GM18519 (cell line): ENCODE measurements at regions not wholly inside any gene's neighbourhood (a gene's known extent, or its start where the extent isn't known, plus 50 kb on each side); places are given as distances from the start of the nearest gene placed in this dataset.
"Not testable (repeated sequence)": the region's sequence is repeated elsewhere in the genome, so short reads cannot be mapped to it uniquely, and the experiment has no call there.

Source experiments
- ATAC-seq: cut with Tn5 transposase; IDR thresholded peaks from one replicate; pipeline ENCODE4 v1.9.1; 2021; ENCODE audit warnings: mild to moderate bottlenecking, moderate library complexity; ENCODE audit not compliant: unreplicated experiment, low FRiP score

- ATAC-seq, result no peak
Measured at GRCh38 chr20:48448666-48449600, 378.9 kb downstream of the PREX1 start.

- no peak for ATAC-seq
Measured at GRCh38 chr20:48447456-48447855, 380.3 kb downstream of the PREX1 start.

GRCh38 chr20:48445827-48446226 lies 382.0 kb downstream of the PREX1 start:
- no peak for ATAC-seq

GRCh38 chr20:48444249-48444648 lies 383.6 kb downstream of the PREX1 start:
- no peak for ATAC-seq

GRCh38 chr20:48440916-48441315 lies 386.9 kb downstream of the PREX1 start:
- ATAC-seq, result no peak

- ATAC-seq, result not testable (repeated sequence)
Measured at GRCh38 chr20:48440261-48440660, 387.5 kb downstream of the PREX1 start.

- ATAC-seq, result no peak
Measured at GRCh38 chr20:48437146-48437545, 390.7 kb downstream of the PREX1 start.

- not testable (repeated sequence) for ATAC-seq
Measured at GRCh38 chr20:48436609-48437008, 391.2 kb downstream of the PREX1 start.

GRCh38 chr20:48433178-48433577 lies 394.6 kb downstream of the PREX1 start:
- no peak for ATAC-seq

GRCh38 chr20:48432494-48432832 lies 395.3 kb downstream of the PREX1 start:
- ATAC-seq, result no peak

GRCh38 chr20:48431653-48432493 lies 395.9 kb downstream of the PREX1 start:
- ATAC-seq, result no peak

- ATAC-seq, result no peak
Measured at GRCh38 chr20:48426630-48427029, 401.2 kb downstream of the PREX1 start.

- no peak for ATAC-seq
Measured at GRCh38 chr20:48425817-48426612, 401.8 kb downstream of the PREX1 start.

GRCh38 chr20:48425321-48425720 lies 402.5 kb downstream of the PREX1 start:
- ATAC-seq, result no peak

GRCh38 chr20:48422242-48422960 lies 405.4 kb downstream of the PREX1 start:
- ATAC-seq, result no peak

GRCh38 chr20:48421547-48421946 lies 406.3 kb downstream of the PREX1 start:
- ATAC-seq, result no peak

- ATAC-seq, result no peak
Measured at GRCh38 chr20:48420176-48420575, 407.6 kb downstream of the PREX1 start.

- ATAC-seq, result no peak
Measured at GRCh38 chr20:48419173-48419572, 408.6 kb downstream of the PREX1 start.

- ATAC-seq, result no peak
Measured at GRCh38 chr20:48416002-48416401, 411.8 kb downstream of the PREX1 start.

GRCh38 chr20:48414786-48415185 lies 413.0 kb downstream of the PREX1 start:
- no peak for ATAC-seq
